ENCODE measurements at regions not wholly inside any gene's neighbourhood (a gene's known extent, or its start where the extent isn't known, plus 50 kb on each side); places are given as distances from the start of the nearest gene placed in this dataset.

DNA sequence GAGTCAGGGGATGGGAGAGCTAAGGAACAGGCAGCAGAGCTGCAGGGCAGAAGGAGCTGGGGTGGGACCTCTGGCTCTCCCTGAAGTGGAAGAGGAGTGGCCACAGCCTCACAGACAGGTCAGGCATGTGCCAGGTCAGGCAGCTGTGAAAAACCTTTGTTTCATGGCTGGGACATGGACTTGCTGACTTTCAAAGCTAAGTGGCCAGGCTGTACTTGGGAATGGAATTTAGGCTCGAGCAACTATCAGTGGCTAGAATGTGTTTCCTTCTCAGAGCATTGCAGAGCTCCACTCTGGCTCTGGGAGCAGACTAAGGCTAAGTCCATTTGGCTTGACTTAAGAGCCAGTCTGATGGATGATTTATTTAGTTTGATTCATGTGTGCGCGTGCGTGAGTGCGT, 385.1 kb downstream of the LMX1A start:
- no peaks in the 10 kb centered on the region for H3K27me3 ChIP-seq (ENCODE audit: insufficient read depth, low read length)
- H3K4me3 ChIP-seq (ENCODE audit: low read length), result no peak overlapping the region
- 92% methylated on average over 5 of the region's 5 CpGs for WGBS
- no peak overlapping the region for H3K9ac ChIP-seq (ENCODE audit: low read depth, low read length)
- H3K4me1 ChIP-seq (ENCODE audit: insufficient read depth, low read length), result 0 out of 2 replicates have a peak, but pooled peaks cover 6% of the 10 kb centered on the region
- H3K9me3 ChIP-seq (ENCODE audit: insufficient read depth, low read depth, low read length), result no peaks in the 10 kb centered on the region
- no peak overlapping the region for H3K27ac ChIP-seq (ENCODE audit: low read depth, low read length)
- no peaks in the 10 kb centered on the region for H3K36me3 ChIP-seq (ENCODE audit: insufficient read depth, low read length)

DNA sequence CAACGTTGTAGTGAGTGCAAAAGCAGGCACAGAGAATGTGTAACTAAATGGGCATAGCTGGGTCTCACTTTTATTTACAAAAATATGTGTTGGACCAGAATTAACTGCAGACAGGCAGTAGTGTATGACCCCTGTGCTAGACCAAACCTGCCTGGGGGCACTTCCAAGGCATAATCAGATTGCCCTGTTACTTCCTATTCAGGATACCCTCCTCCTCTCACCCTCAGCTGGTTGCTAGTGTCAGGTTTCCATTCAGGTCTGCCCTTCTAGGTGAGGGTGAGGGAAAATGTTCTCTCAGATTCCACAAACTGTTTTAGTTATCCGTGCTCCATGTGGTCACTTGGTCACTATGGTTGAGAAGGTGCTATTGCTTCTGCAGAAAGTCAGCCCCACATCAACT, 387.3 kb downstream of the LMX1A start:
- no peak overlapping the region for H3K4me3 ChIP-seq (ENCODE audit: low read length)
- no peaks in the 10 kb centered on the region for H3K27me3 ChIP-seq (ENCODE audit: insufficient read depth, low read length)
- 66% methylated on average over 2 of the region's 2 CpGs for WGBS
- H3K36me3 ChIP-seq (ENCODE audit: insufficient read depth, low read length), result no peaks in the 10 kb centered on the region
- no peaks in the 10 kb centered on the region for H3K9me3 ChIP-seq (ENCODE audit: insufficient read depth, low read depth, low read length)
- no peak overlapping the region for H3K27ac ChIP-seq (ENCODE audit: low read depth, low read length)
- 0 out of 2 replicates have a peak, but pooled peaks cover 6% of the 10 kb centered on the region for H3K4me1 ChIP-seq (ENCODE audit: insufficient read depth, low read length)
- no peak overlapping the region for H3K9ac ChIP-seq (ENCODE audit: low read depth, low read length)

DNA sequence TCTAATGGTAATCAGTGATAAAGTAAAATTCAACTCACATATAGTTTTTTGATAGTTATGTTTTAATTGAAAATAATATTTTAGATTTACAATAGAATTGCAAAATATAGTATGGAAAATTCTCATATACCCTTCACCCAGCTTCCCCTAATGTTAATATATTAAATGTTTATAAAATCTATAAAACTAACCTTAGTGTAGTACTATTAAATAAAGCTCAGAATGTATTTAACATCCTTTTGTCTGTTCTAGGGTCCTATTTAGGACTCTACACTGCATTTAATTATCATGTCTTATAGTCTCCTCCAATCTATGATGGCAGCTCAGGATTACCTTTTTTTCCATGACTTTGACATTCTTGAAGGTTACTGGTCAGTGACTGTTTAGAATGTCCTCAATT, 389.2 kb downstream of the LMX1A start:
- no peak overlapping the region for H3K27ac ChIP-seq (ENCODE audit: low read depth, low read length)
- no peaks in the 10 kb centered on the region for H3K9me3 ChIP-seq (ENCODE audit: insufficient read depth, low read depth, low read length)
- no peak overlapping the region for H3K9ac ChIP-seq (ENCODE audit: low read depth, low read length)
- H3K36me3 ChIP-seq (ENCODE audit: insufficient read depth, low read length), result no peaks in the 10 kb centered on the region
- no peaks in the 10 kb centered on the region for H3K27me3 ChIP-seq (ENCODE audit: insufficient read depth, low read length)
- H3K4me3 ChIP-seq (ENCODE audit: low read length), result no peak overlapping the region
- H3K4me1 ChIP-seq (ENCODE audit: insufficient read depth, low read length), result 0 out of 2 replicates have a peak, but pooled peaks cover 6% of the 10 kb centered on the region

DNA sequence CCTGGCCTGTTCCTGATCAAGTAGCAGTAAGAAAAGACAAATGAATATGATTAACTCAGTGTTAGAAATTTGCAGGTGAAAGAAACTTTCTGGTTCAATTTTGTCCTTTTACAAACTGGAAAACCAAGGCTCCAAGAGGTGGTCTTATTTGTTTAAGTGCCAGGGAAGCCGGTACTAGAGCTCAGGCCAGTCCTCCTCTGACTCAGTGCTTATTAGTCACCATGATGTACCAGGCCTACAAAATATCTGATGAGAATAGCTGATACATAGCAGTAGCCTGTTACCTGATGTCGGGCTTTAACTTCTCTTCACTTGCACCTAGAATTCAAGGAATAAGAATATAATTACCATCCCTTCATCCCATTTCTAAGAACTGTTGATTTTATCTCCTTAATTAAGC, 394.8 kb downstream of the LMX1A start:
- Histone ChIP-seq H3K4me1 (ENCODE audit: insufficient read depth, low read length) (no peaks in the 10 kb centered on the region), H3K9me3 (ENCODE audit: insufficient read depth, low read depth, low read length) (no peaks in the 10 kb centered on the region), H3K27me3 (ENCODE audit: insufficient read depth, low read length) (no peaks in the 10 kb centered on the region), H3K36me3 (ENCODE audit: insufficient read depth, low read length) (no peaks in the 10 kb centered on the region), H3K27ac (ENCODE audit: low read depth, low read length) (no peak overlapping the region), H3K9ac (ENCODE audit: low read depth, low read length) (no peak overlapping the region), H3K4me3 (ENCODE audit: low read length) (no peak overlapping the region)
- WGBS, result 95% methylated on average over 2 of the region's 2 CpGs

DNA sequence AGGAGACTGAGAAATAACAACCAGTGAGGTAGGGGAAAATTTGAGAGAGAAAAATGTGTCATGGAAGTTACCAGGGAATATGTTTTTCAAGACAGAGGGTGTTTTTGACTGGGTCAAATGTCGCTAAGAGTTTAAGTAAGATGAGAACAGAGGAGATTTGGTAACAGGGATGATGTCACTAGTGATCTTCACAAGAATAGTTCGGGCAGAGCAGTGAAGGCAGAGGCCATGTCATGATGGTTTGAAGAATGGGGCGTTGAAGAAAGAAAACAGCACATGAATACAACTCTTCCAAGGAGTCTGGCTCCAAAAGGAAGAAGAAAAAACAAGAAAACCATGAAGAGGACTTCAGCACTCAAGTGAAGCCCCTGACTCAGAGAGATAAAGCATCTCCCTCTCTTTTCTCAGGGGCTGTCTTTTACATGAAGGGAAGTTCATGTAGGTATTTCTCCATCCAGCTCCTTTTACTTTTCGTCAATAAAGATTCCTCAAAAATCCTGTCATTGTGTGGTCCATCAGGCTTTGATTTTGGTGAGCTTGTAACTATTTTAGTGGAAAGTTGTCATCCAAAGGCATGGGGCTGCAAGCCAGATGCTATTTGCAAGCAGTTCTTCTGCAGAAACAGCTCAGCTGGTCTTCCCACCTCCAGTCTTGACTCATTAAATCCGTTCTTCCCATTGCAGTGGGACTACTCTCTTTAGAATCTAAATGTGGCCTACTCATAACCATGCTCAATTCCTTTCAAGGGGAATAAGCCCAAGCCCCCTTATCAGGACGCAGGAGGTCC, 397.3 kb downstream of the LMX1A start:
- Histone ChIP-seq H3K9me3 (ENCODE audit: insufficient read depth, low read depth, low read length) (no peaks in the 10 kb centered on the region), H3K27me3 (ENCODE audit: insufficient read depth, low read length) (no peaks in the 10 kb centered on the region), H3K4me1 (ENCODE audit: insufficient read depth, low read length) (no peaks in the 10 kb centered on the region), H3K4me3 (ENCODE audit: low read length) (no peak overlapping the region), H3K36me3 (ENCODE audit: insufficient read depth, low read length) (no peaks in the 10 kb centered on the region), H3K27ac (ENCODE audit: low read depth, low read length) (no peak overlapping the region), H3K9ac (ENCODE audit: low read depth, low read length) (no peak overlapping the region)
- 91% methylated on average over 4 of the region's 6 CpGs for WGBS

DNA sequence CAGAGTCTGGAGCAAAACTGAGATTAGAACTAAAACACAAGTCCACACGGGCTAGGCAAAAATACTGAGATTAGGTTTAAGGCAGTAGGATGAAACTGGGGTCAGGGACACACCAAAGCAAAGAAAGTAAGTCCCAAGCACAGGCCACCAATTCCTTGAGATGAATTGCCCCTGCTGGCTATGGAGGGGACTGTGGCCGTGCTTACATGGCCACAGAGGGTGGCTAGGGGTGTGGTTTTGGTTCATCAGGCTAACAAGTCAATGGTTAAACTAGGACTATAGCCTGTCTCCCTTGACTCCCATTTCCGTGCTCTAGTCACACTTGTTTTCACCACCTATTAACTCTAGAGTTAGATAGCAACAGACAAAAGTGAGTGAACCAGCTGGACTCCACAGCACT, 394.8 kb downstream of the PBX1 start:
- H3K27ac ChIP-seq (ENCODE audit: low read depth, low read length), result no peak overlapping the region
- no peaks in the 10 kb centered on the region for H3K36me3 ChIP-seq (ENCODE audit: insufficient read depth, low read length)
- 87% methylated on average over 3 of the region's 3 CpGs for WGBS
- H3K27me3 ChIP-seq (ENCODE audit: insufficient read depth, low read length), result no peaks in the 10 kb centered on the region
- no peak overlapping the region for H3K4me3 ChIP-seq (ENCODE audit: low read length)
- H3K9me3 ChIP-seq (ENCODE audit: insufficient read depth, low read depth, low read length), result peaks cover 2% of the 10 kb centered on the region; the same call in 1 of the 2 replicates
- peaks cover 13% of the 10 kb centered on the region for H3K4me1 ChIP-seq (ENCODE audit: insufficient read depth, low read length)
- H3K9ac ChIP-seq (ENCODE audit: low read depth, low read length), result no peak overlapping the region

DNA sequence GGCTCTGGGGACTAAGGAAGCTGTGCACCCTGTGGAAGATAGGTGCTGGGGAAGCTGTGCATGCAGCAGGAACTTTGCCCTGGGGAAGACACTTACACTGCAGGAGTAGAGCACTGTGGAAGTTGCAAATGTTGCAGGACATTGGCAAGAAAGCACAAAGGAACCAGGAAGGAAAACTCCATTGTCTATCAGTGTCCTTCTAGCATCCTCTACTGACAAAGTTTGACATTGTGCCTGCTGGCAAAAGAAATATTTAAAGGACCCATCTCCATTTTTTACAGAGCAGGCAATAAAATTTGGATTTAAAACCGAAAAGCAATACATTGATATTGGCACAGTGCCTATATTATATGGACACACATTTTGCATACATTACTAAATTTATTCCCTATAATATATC, 394.1 kb downstream of the PBX1 start:
- peaks cover 9% of the 10 kb centered on the region for H3K9me3 ChIP-seq (ENCODE audit: insufficient read depth, low read depth, low read length)
- no peaks in the 10 kb centered on the region for H3K27me3 ChIP-seq (ENCODE audit: insufficient read depth, low read length)
- no peak overlapping the region for H3K9ac ChIP-seq (ENCODE audit: low read depth, low read length)
- no peak overlapping the region for H3K4me3 ChIP-seq (ENCODE audit: low read length)
- H3K27ac ChIP-seq (ENCODE audit: low read depth, low read length), result no peak overlapping the region
- H3K4me1 ChIP-seq (ENCODE audit: insufficient read depth, low read length), result peaks cover 13% of the 10 kb centered on the region
- no peaks in the 10 kb centered on the region for H3K36me3 ChIP-seq (ENCODE audit: insufficient read depth, low read length)
- 90% methylated on average over 1 of the region's 1 CpG for WGBS

DNA sequence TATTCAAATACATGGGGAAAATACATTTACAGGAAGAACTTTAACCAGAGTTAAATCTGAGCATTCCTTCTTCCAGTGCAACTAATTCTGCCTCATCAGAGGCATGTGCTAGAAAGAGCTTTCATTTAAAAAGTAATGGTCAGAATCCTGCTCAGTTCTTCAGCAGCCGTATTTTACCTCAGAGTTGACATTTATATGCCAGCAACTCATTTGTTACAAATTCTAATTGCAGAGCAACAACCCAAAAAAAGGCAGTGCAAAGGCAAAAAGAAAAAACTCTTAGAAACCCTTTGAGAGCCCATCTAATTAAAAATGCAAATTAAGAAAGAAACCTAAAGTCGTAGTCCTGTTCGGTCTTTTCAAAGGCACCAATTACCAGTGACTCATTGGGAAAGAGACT, 392.5 kb downstream of the PBX1 start:
- WGBS, result 53% methylated on average over 3 of the region's 3 CpGs
- Histone ChIP-seq H3K9me3 (ENCODE audit: insufficient read depth, low read depth, low read length) (peaks cover 11% of the 10 kb centered on the region), H3K4me3 (ENCODE audit: low read length) (no peak overlapping the region), H3K4me1 (ENCODE audit: insufficient read depth, low read length) (peaks cover 13% of the 10 kb centered on the region), H3K36me3 (ENCODE audit: insufficient read depth, low read length) (no peaks in the 10 kb centered on the region), H3K27me3 (ENCODE audit: insufficient read depth, low read length) (no peaks in the 10 kb centered on the region), H3K27ac (ENCODE audit: low read depth, low read length) (no peak overlapping the region), H3K9ac (ENCODE audit: low read depth, low read length) (no peak overlapping the region)

DNA sequence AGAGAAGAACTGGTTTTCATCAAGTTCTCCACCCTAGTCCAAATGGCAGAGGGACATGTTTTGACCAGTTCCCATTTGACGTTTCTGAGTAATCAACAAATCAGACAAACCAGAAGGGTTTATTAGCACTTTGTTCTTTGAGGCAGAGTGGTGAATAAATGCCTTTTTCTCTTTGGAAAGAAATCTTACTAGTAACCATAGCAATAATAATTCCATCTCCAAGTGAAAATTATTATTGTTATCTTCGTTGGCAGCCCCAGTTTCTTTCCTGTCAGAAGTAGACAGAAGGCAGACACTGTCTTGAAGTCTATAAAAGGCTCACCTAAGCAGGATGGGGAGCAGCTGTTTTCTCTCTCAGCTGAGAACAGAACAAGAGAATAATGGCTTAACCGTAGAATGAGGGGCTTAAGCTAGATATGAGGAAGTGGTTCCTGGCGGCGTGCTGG, 391.6 kb downstream of the PBX1 start:
- Histone ChIP-seq H3K27me3 (ENCODE audit: insufficient read depth, low read length) (no peaks in the 10 kb centered on the region), H3K4me1 (ENCODE audit: insufficient read depth, low read length) (peaks cover 13% of the 10 kb centered on the region), H3K27ac (ENCODE audit: low read depth, low read length) (no peak overlapping the region), H3K4me3 (ENCODE audit: low read length) (no peak overlapping the region), H3K9me3 (ENCODE audit: insufficient read depth, low read depth, low read length) (peaks cover 11% of the 10 kb centered on the region), H3K36me3 (ENCODE audit: insufficient read depth, low read length) (no peaks in the 10 kb centered on the region), H3K9ac (ENCODE audit: low read depth, low read length) (no peak overlapping the region)
- 68% methylated on average over 5 of the region's 5 CpGs for WGBS

DNA sequence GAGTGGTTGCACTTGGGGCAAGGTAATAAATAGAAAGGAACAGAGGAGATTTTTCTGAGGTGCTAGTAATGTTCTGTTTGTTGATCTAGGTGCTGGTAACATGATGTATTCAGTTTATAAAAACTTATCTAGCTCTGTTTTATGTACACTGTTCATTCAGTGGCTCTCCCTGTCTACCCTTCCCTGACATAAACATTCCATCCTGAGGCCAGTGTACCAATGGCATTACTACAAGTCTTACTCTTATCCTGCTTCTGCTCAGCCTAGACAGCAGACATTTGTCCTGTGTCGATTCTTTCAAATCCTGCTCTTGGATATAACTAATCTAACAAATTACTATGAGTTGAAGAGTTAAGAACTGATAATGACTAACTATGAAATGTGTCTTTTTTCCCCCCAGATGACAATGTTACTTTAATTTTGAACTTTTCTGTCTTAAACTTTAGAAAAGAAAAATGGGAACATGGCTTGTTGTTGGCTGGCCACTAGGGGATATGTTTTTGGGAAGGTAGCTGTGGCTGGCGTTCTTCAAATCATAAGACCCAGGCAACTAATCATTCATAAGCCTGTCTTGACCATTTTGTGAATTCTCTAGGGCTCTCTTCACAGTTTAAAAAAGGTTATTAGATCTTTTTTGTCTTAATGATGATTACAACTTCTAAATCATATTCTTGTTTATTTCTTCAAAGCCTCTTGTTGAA, 390.9 kb downstream of the PBX1 start:
- H3K4me1 ChIP-seq (ENCODE audit: insufficient read depth, low read length), result peaks cover 13% of the 10 kb centered on the region
- H3K9me3 ChIP-seq (ENCODE audit: insufficient read depth, low read depth, low read length), result peaks cover 11% of the 10 kb centered on the region
- H3K27me3 ChIP-seq (ENCODE audit: insufficient read depth, low read length), result no peaks in the 10 kb centered on the region
- H3K36me3 ChIP-seq (ENCODE audit: insufficient read depth, low read length), result no peaks in the 10 kb centered on the region
- H3K27ac ChIP-seq (ENCODE audit: low read depth, low read length), result no peak overlapping the region
- WGBS, result 100% methylated on average over 1 of the region's 2 CpGs
- H3K4me3 ChIP-seq (ENCODE audit: low read length), result no peak overlapping the region
- no peak overlapping the region for H3K9ac ChIP-seq (ENCODE audit: low read depth, low read length)

DNA sequence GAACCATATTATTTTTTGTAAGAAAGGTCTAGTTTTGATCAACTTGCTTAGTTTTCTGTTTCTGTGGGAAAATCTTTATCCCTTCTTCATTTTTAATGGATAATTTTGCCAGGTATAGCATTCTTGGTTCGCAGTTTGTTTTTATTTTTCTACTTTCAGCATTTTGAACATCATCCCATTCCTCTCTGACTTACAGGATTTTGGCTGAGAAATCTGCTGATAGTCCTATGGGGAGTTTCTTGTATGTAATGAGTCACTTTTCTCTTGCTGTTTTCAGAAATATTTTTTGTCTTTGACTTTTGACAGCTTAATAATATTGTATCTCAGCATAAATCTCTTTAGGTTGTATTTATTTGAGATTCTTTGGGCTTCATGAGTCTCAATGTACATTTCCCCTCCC, 389.1 kb downstream of the PBX1 start:
- Histone ChIP-seq H3K36me3 (ENCODE audit: insufficient read depth, low read length) (no peaks in the 10 kb centered on the region), H3K27ac (ENCODE audit: low read depth, low read length) (no peak overlapping the region), H3K4me3 (ENCODE audit: low read length) (no peak overlapping the region), H3K9me3 (ENCODE audit: insufficient read depth, low read depth, low read length) (peaks cover 11% of the 10 kb centered on the region), H3K9ac (ENCODE audit: low read depth, low read length) (no peak overlapping the region), H3K27me3 (ENCODE audit: insufficient read depth, low read length) (no peaks in the 10 kb centered on the region), H3K4me1 (ENCODE audit: insufficient read depth, low read length) (peaks cover 13% of the 10 kb centered on the region)
- WGBS, result 100% methylated on average over 1 of the region's 1 CpG
